Stimulated activated CD4-positive, alpha-beta T cell treated with anti-CD3 and anti-CD28 coated beads, Interleukin-1b, Interleukin-23, amount 100 ng/mL, for 24 hours (primary cell): ENCODE measurements at regions not wholly inside any gene's neighbourhood (a gene's known extent, or its start where the extent isn't known, plus 50 kb on each side); places are given as distances from the start of the nearest gene placed in this dataset.

Experiments
- DNase-seq, 4 experiments: peaks; one replicate each; pipeline ENCODE4 v3.0.0-alpha.2; 2020; ENCODE audit warnings: low read depth in 4 of 4, low spot score in 1 of 4

- DNase-seq: no peak
These were observed 740.9 kb upstream of the FLRT2 start for GRCh38 chr14:84789012-84789411.

DNA sequence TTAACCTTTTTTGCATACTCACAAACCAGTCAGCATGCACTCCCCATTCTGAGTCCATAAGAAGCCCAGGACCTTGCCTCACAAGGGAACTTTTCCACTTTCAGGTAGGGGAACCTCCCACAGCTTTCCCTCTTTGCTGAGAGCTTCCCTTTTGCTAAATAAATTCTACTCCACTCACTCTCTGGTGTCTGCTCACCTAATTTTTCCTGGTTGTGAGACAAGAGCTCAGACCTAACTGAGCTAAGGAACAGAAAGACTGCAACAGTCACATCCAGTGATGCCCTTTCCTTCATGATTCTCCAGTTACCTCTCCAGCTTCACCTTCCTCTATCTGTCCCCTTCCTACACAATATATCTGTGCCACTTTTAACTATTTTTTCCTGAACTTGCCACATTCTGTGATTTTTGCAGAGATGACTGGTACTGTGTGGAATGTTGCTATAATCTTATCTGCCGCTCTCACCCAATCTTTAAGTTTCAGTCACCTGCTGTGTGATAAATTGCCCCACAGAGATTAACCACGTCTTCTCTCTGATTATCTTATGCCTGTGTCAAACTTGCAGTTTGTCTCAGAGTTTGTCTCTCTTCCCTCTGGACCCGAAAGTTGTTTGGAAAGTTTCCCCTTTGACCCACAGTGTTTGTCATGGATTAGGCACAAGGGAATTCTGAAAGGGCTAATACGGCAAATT lies 737.1 kb upstream of the FLRT2 start:
- DNase-seq: no peak

- DNase-seq: no peak
These were observed 732.6 kb upstream of the FLRT2 start for GRCh38 chr14:84797326-84797725.

DNA sequence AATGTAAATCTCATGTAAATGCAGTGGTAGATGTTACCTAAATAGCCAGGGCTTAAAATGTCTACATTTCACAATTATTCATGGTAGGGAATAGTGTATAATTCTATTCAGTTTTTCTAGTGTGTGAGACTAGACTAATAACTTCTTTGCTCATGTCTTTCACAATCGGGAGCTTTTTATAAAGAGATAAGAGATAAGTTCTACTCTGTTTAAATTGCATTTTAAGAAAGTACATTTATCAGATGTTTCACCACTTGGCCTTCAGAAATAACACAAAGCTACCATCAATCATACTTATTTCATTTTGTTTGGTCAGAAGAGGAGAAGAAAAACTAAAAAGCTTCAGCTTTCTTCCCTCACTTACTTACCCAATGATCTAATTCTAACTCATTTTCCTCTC lies 725.5 kb upstream of the FLRT2 start:
- DNase-seq: no peak

DNA sequence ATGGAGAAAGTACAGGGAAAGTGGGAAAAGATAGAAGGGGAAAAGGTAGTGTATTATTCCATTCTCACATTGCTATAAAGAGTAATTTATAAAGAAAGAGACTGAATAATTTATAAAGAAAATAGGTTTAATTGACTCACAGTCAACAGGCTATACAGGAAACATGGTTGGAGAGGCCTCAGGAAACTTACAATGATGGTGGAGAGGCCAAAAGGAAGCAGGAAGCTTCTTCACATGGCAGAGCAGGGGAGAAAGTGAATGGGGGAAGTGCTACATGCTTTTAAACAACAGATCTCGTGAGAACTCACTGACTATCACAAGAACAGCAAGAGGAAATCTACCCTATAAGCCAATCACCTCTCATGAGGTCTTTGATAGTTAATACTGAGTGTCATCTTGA lies 725.0 kb upstream of the FLRT2 start:
- DNase-seq: no peak

DNA sequence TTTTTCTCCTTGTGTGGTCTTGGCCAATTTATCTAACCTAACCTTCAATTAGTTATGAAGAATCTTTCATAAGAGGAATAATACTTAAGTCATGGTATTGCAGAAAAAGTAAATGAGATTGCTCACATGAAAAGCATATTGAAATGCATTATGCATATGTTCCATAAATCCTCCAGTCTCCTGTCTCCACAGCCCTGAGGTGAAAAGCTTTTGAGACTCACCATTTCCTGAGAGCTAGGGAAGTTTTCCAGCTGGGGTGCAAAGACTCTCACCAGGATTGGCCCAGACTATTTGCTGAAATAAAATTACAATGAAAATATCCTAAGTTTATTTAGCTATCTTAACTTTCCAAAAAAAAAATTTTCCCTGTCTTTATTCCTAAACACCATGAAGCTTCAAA lies 723.8 kb upstream of the FLRT2 start:
- DNase-seq: no peak

DNA sequence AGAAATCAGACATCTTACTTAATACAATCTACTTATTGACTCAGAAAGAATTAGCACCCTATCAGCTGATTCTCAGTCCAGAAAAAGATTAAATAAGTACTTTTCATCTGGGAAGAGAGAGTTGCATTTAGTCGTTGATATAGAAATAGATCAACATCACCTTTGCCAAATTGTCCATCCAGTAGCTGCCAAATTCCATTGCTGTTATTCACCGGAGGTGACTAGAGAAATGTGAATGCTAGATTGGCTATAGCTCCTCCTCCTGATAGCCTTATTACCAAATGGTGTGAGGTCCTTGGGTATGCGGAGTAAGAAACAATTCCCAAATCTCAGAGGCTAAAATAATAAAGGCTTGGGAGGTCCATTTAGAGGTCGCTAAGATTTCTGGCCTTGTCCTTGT lies 723.3 kb upstream of the FLRT2 start:
- DNase-seq: no peak

GRCh38 chr14:84807673-84808072 lies 722.3 kb upstream of the FLRT2 start:
- DNase-seq: no peak

- DNase-seq: no peak
These were observed 720.8 kb upstream of the FLRT2 start for GRCh38 chr14:84809158-84809557.

GRCh38 chr14:84814391-84814790 lies 715.6 kb upstream of the FLRT2 start:
- DNase-seq: no peak

DNA sequence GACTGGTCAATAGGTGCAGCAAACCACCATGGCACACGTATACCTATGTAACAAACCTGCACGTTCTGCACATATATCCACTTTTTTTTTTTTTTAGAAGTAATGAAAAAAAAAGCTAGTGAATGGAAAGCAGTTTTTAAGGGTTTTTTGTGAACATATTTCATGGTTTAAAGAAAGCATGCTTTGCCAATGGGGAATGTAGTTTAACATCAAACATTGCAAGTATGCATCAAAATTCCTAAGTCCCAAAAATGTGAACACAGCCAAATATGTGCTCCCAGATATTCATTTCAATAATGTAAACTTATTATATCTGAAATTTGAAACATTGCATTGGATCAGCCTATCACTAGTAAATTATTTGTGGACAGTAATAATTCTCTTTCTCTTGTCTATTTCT lies 710.4 kb upstream of the FLRT2 start:
- no peak for DNase-seq

DNA sequence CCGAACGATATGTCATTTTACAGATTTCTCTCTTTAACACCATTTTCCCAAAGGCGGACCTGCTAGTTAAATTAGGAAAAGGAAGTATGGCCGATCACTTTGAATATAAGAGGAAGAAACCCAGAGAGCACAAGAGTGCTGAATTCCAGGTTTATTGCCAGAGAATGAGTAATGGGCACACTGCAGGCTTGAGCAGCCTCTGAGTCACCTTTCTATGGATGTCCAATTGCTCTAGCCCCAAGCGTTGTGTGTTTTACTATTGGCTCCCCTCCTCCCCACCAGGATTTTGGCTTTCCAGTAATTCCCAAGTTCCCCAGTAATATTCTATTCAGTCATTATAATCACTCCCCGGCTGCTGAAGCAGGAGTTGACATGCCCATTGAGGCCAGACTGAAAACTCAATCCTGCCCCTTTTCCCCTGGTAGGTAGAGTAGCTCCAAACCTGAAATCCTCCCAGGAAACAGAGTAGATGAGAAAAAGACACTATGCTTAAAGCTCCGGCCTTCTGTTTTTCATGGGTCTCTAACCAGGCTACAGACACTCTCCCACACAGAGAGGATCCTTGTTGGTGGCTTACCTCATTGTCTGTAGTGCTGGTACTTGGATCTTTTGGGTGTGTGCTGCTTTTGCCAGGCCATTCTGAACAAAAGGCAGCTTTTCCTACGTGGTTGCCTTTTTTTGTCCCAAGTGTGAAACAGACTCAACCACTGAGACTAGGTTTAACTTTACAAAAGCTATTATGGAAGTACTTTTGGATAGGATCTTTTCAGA lies 704.3 kb upstream of the FLRT2 start:
- DNase-seq: no peak

- no peak for DNase-seq
These were observed 703.6 kb upstream of the FLRT2 start for GRCh38 chr14:84826294-84826693.

- no peak for DNase-seq
These were observed 679.3 kb upstream of the FLRT2 start for GRCh38 chr14:84850595-84850994.

DNA sequence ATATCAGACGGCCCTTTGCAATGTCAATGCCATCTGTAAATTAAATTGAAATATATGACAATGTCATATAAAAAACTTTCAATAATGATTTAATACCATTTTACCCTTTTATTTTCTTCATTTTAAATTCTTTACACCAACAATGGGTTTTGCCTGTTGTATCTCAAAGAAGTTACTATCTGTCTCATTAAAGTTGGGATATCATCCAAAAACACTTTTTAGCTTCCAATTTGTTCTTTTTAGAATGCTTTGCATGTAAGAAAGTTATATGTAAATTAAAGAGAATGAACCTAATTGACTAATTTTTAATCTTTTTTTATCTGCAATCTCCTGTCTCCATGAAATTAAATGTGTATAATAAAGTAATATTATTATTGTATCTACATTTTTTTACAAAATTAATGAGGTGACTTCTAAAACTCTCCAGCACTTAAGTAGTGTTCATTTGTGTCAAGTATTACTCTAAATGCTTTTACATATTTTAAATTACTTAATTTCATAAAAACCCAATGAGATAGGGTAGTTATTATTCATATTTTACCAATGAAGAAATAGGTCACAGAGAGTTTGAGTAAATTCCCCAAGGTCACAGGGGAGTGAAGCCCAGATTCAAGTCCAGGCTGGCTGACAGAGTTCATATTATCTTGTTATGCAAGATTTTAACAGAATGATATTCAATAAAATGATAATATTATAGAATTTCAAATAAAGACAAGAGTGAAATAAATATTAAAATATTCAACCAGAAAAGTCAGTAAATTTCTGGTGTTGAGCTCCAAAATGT lies 673.0 kb upstream of the FLRT2 start:
- no peak for DNase-seq

- DNase-seq: no peak
These were observed 672.4 kb upstream of the FLRT2 start for GRCh38 chr14:84857571-84857970.

- no peak for DNase-seq
These were observed 670.8 kb upstream of the FLRT2 start for GRCh38 chr14:84859116-84859515.

- DNase-seq: no peak
These were observed 665.2 kb upstream of the FLRT2 start for GRCh38 chr14:84864548-84865271.

- DNase-seq: no peak
These were observed 658.2 kb upstream of the FLRT2 start for GRCh38 chr14:84871734-84872133.

- DNase-seq: no peak
These were observed 655.5 kb upstream of the FLRT2 start for GRCh38 chr14:84874436-84874835.

GRCh38 chr14:84877061-84877460 lies 652.9 kb upstream of the FLRT2 start:
- DNase-seq: no peak
